AG04450 (cell line): ENCODE measurements at regions not wholly inside any gene's neighbourhood (a gene's known extent, or its start where the extent isn't known, plus 50 kb on each side); places are given as distances from the start of the nearest gene placed in this dataset.

Experiments used
- CTCF ChIA-PET: fragments of 300-600, 350-600 bp; formaldehyde crosslinking; extraction: SDS; loops from one replicate; lab custom pipeline; 2022; ENCODE audit warnings: antibody characterized with exemption, inconsistent platforms; lab: Charles Lee
- POLR2A ChIA-PET: fragments of 350-600 bp; formaldehyde crosslinking; extraction: SDS; loops from one replicate; lab custom pipeline; 2021; ENCODE audit warnings: antibody characterized with exemption, inconsistent platforms; lab: Yijun Ruan, JAX
- DNase-seq: peaks from one replicate; pipeline ENCODE4 v3.0.0-alpha.2; 2011; ENCODE audit warnings: low read depth, low spot score
- H3K27ac ChIP-seq: one replicate; pipeline ENCODE4 v1.5.1; 2012; ENCODE audit warnings: low read depth, low read length, control low read depth
- H3K27me3 ChIP-seq: one replicate; pipeline ENCODE4 v1.6.0; 2012; ENCODE audit warnings: low read length; ENCODE audit not compliant: control insufficient read depth, insufficient read depth
- H3K4me3 ChIP-seq: 2 replicates; pipeline ENCODE4 v1.5.1; 2011; ENCODE audit warnings: mild to moderate bottlenecking, low read depth, low read length, control low read depth
- H3K9me3 ChIP-seq: 2 replicates; pipeline ENCODE4 v1.5.1; 2012; ENCODE audit warnings: low read length; ENCODE audit not compliant: control insufficient read depth, insufficient read depth
- TF ChIP-seq, protein P1 (sequence below): IDR thresholded peaks from 2 replicates; pipeline ENCODE4 v1.5.1; 2011; ENCODE audit warnings: low read depth, low read length, control low read depth, inconsistent platforms

DNA sequence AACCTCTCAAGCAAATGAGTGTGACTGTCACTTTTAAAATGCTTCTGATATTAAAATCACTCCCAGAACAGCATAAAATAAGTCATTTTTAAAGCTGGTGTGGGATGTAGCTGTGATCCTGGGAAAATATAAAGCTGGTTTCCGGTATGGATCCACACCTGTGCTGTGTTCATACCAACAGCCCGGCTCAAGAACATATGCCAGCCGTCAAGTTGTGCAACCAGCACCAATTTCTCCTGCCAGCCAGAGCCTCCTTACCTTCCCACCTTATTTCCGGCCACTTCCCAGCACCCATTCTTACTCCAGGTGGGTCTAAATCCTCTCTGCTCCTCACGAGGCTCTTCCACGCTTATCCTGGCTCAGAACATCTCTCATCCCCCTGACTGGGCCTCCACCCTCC, 50.9 kb upstream of the RPS6KA2 start:
- CTCF ChIA-PET = no interaction called here
- no peak overlapping the region for H3K27ac ChIP-seq
- POLR2A ChIA-PET = no interaction called here

More for the DNA sequence above, 50.9 kb upstream of the RPS6KA2 start:
- Histone ChIP-seq H3K4me3 (no peak overlapping the region), H3K27me3 (peaks cover 8% of the 10 kb centered on the region), H3K9me3 (peaks cover 6% of the 10 kb centered on the region)
- no peak for DNase-seq
- TF ChIP-seq, protein P1, sequence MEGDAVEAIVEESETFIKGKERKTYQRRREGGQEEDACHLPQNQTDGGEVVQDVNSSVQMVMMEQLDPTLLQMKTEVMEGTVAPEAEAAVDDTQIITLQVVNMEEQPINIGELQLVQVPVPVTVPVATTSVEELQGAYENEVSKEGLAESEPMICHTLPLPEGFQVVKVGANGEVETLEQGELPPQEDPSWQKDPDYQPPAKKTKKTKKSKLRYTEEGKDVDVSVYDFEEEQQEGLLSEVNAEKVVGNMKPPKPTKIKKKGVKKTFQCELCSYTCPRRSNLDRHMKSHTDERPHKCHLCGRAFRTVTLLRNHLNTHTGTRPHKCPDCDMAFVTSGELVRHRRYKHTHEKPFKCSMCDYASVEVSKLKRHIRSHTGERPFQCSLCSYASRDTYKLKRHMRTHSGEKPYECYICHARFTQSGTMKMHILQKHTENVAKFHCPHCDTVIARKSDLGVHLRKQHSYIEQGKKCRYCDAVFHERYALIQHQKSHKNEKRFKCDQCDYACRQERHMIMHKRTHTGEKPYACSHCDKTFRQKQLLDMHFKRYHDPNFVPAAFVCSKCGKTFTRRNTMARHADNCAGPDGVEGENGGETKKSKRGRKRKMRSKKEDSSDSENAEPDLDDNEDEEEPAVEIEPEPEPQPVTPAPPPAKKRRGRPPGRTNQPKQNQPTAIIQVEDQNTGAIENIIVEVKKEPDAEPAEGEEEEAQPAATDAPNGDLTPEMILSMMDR = no peak
